ENCODE measurements at regions not wholly inside any gene's neighbourhood (a gene's known extent, or its start where the extent isn't known, plus 50 kb on each side); places are given as distances from the start of the nearest gene placed in this dataset.

GRCh38 chr15:69829974-69830373 lies 267.7 kb downstream of the TLE3 start:
- intact Hi-C loops (cut with micrococcal nuclease): no loop called here

- intact Hi-C loops (cut with micrococcal nuclease): no loop called here
These were observed 267.3 kb downstream of the TLE3 start for GRCh38 chr15:69830430-69830829.

GRCh38 chr15:69830876-69831275 lies 266.8 kb downstream of the TLE3 start:
- intact Hi-C loops (cut with micrococcal nuclease): no loop called here

- intact Hi-C loops (cut with micrococcal nuclease): no loop called here
These were observed 263.4 kb downstream of the TLE3 start for GRCh38 chr15:69834267-69834666.

- intact Hi-C loops (cut with micrococcal nuclease): no loop called here
These were observed 263.0 kb downstream of the TLE3 start for GRCh38 chr15:69834761-69835160.

- intact Hi-C loops (cut with micrococcal nuclease): no loop called here
These were observed 261.7 kb downstream of the TLE3 start for GRCh38 chr15:69836048-69836447.

- intact Hi-C loops (cut with micrococcal nuclease): no loop called here
These were observed 261.0 kb downstream of the TLE3 start for GRCh38 chr15:69836526-69837230.

- intact Hi-C loops (cut with micrococcal nuclease): no loop called here
These were observed 259.4 kb downstream of the TLE3 start for GRCh38 chr15:69838338-69838737.

GRCh38 chr15:69838994-69839393 lies 258.7 kb downstream of the TLE3 start:
- intact Hi-C loops (cut with micrococcal nuclease): no loop called here

GRCh38 chr15:69841113-69841828 lies 256.4 kb downstream of the TLE3 start:
- intact Hi-C loops (cut with micrococcal nuclease): no loop called here

- intact Hi-C loops (cut with micrococcal nuclease): no loop called here
These were observed 254.9 kb downstream of the TLE3 start for GRCh38 chr15:69842851-69843250.

GRCh38 chr15:69843276-69843899 lies 254.3 kb downstream of the TLE3 start:
- intact Hi-C loops (cut with micrococcal nuclease): no loop called here

GRCh38 chr15:69843900-69844304 lies 253.8 kb downstream of the TLE3 start:
- intact Hi-C loops (cut with micrococcal nuclease): no loop called here

GRCh38 chr15:69845159-69845558 lies 252.6 kb downstream of the TLE3 start:
- intact Hi-C loops (cut with micrococcal nuclease): no loop called here

- intact Hi-C loops (cut with micrococcal nuclease): no loop called here
These were observed 250.1 kb downstream of the TLE3 start for GRCh38 chr15:69847625-69848024.

- intact Hi-C loops (cut with micrococcal nuclease): no loop called here
These were observed 249.6 kb downstream of the TLE3 start for GRCh38 chr15:69848096-69848495.

- intact Hi-C loops (cut with micrococcal nuclease): no loop called here
These were observed 249.0 kb downstream of the TLE3 start for GRCh38 chr15:69848551-69849231.

- intact Hi-C loops (cut with micrococcal nuclease): no loop called here
These were observed 248.5 kb downstream of the TLE3 start for GRCh38 chr15:69849232-69849610.

GRCh38 chr15:69852482-69852881 lies 245.2 kb downstream of the TLE3 start:
- intact Hi-C loops (cut with micrococcal nuclease): no loop called here

GRCh38 chr15:69852916-69853315 lies 244.8 kb downstream of the TLE3 start:
- intact Hi-C loops (cut with micrococcal nuclease): no loop called here

GRCh38 chr15:69853544-69853951 lies 244.2 kb downstream of the TLE3 start:
- intact Hi-C loops (cut with micrococcal nuclease): no loop called here

GRCh38 chr15:69854001-69854400 lies 243.7 kb downstream of the TLE3 start:
- intact Hi-C loops (cut with micrococcal nuclease): no loop called here
